HG03354 (cell line): ENCODE measurements at regions not wholly inside any gene's neighbourhood (a gene's known extent, or its start where the extent isn't known, plus 50 kb on each side); places are given as distances from the start of the nearest gene placed in this dataset.
"Not testable (repeated sequence)": the region's sequence is repeated elsewhere in the genome, so short reads cannot be mapped to it uniquely, and the experiment has no call there.

Experiments used
- ATAC-seq: cut with Tn5 transposase; IDR thresholded peaks from one replicate; pipeline ENCODE4 v1.9.1; 2021; ENCODE audit warnings: mild to moderate bottlenecking; ENCODE audit not compliant: unreplicated experiment, poor library complexity, severe bottlenecking

DNA sequence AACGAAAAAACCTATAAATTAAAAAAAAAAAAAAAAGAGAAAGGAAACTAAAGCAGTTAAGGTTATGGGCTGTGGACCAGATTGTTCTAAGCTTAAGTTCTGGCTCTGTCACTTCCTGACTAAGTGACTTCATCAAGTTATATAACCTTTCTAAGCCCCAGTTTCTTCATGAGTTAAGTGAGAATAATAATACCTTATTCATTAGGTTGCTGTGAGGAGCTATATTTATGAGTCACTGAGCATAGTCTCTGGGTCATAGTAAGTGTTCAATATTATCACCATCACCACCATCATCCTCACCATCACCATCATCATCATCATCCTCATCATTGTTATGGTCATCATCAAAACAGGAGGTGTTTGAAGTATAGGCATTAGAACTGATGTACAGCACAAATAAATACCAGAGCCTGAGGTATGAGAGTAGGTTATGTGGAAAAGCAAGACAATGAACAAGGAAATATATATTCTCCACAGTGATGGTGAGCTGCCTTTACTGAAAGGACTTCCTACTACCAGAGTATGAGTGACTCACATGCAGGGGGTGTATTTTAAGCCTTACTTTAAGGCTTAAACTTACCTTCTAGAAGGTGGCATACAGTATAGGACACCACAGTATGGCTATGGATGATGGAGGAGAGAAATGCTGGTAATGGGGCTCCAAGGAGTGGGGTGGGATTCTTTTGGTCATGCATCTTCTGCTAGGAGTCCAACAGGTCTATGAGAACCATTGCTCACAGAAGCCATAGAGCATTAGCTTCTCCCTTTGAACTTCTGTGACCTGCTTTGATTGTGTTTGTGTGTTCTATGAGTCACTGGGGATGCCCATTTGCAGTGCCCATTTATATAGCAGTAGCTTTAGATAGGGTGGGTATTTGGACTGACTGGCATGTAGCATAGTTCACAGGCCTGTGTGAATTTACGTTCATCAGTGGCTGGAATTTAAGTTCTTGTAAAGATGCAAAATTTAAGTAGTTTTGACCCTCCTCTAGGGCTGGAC is 104.4 kb downstream of the KLF5 start:
- no peak for ATAC-seq

DNA sequence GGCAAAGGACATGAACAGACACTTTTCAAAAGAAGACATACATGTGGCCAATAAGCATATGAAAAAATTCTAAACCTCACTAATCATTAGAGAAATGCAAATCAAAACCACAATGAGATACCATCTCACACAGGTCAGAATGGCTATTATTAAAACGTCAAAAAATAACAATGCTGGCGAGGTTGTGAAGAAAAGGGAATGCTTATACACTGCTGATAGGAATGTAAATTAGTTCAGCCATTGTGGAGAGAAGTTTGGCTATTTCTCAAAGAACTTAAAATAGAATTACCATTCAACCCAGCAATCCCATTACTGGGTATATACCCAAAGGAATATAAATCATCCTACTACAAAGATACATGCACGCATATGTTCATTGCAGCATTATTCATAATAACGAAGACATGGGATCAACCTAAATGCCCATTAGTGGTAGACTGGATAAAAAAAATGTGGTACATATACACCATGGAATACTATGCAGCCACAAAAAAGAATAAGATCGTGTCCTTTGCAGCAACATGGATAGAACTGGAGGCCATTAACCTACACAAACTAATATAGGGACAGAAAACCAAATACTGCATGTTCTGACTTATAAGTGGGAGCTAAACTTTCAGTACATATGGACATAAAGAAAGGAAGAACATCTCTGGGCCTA is 101.7 kb downstream of the KLF5 start:
- not testable (repeated sequence) for ATAC-seq

DNA sequence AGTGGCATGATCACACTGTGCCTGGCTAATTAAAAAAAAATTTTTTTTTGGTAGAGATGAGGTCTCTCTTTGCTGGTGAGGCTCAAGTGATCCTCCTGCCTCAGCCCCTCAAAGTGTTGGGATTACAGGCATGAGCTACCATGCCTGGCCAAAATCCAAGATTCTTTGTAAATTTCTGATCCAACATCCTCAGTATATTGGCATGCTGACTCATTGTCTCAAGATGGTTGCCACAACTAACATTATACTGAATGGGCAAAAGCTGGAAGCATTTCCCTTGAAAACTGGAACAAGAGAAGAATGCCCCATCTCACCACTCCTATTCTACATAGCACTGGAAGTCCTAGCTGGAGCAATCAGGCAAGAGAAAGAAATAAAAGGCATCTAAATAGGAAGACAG is 100.0 kb downstream of the KLF5 start:
- no peak for ATAC-seq

DNA sequence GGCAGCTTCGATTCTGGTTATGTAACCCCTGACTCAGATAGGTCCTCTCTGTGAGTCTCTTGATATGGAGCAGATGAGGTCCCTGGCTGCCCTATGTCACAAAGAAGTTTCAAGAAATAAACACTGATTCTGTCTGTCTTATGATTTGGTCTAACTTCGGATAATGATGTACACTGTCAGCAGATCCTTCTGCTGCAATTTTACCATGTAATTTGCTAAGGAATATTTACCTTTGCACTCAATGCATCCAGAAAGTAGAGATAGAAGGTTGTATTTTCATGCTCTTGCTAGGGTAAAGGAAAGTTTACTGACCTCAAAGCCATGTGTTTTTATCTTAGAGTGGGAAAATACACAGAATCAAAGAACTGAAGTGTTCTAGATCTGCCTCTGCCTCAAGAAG is 98.2 kb downstream of the KLF5 start:
- no peak for ATAC-seq

DNA sequence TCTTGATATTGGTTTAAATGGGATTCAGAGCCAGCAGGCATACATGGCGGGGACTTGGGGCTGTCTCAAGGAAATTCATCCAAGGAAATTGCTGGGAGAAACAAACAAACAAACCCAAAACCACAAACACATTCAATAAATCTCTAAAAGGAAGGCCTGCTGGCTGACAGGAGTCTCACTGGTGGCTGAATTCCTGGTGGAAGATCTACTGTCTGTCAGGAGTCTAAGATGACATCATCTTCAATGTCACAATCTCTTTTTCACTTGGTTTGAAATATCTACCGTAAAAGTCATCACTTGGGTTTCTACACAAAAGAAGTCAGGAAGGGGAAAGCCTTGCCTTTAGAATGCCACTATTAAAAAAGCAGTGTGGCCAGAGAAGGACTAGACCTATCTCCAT is 87.9 kb downstream of the KLF5 start:
- ATAC-seq = no peak

DNA sequence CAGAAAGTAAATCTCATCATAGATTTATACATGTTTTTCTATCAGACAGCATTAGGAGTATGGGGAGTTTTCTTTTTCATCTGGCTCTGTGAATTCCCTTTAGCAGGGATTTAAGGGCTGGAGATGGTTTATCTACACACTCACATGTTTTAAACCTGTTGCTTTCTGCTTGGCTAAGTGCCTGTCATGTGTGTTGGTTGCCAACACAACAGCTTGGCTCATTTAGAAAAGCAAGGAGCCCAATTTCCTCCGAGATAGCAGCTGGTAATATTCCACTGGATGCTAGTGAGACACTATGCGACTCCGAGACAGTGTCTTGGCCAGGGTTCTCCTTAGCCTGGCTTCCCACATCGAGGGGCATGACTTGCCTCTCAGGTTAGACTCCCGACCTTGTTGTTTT is 83.3 kb downstream of the KLF5 start:
- ATAC-seq = no peak

DNA sequence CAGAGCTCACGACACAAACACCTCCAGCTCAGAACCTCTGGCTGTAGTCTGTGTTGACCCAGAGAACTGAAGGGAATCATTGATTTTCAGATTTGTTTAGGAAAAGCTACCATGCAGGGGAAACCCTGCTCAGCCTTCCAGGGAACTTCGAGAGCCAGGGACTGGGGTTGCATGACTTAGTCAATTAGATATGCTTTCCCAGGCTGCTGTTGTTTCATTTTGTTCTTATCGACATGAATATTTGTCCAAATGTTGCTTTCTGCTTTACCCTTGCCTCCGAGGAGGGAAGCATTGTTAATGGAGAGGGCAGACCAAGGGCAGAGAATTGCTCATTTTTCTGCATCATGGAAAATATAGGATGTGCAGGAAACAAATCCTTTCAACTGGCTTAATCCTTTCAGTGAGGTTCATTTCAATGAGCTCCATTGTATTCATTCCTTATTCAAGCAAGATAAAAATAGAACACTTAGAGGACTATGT is 82.5 kb downstream of the KLF5 start:
- ATAC-seq = no peak

DNA sequence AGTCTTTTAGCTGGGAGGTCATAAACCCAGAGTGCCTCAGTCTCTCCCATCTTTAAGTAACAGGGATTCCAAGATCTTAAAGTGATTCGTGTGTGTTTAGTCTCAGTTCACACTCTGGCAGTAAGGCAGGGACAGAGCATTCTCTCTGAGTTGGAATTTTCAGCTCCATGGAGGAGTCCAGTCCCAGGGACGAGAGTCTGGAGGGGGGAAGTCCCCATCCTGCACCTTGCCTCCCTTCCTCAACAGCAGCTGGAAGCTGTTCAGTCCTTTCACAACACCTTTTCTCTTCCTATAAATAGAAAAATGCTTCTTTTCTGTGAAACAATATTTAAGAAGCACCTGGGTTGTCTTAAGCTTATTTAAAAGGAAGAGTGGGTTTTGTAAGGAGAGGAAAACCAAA is 82.0 kb downstream of the KLF5 start:
- no peak for ATAC-seq

DNA sequence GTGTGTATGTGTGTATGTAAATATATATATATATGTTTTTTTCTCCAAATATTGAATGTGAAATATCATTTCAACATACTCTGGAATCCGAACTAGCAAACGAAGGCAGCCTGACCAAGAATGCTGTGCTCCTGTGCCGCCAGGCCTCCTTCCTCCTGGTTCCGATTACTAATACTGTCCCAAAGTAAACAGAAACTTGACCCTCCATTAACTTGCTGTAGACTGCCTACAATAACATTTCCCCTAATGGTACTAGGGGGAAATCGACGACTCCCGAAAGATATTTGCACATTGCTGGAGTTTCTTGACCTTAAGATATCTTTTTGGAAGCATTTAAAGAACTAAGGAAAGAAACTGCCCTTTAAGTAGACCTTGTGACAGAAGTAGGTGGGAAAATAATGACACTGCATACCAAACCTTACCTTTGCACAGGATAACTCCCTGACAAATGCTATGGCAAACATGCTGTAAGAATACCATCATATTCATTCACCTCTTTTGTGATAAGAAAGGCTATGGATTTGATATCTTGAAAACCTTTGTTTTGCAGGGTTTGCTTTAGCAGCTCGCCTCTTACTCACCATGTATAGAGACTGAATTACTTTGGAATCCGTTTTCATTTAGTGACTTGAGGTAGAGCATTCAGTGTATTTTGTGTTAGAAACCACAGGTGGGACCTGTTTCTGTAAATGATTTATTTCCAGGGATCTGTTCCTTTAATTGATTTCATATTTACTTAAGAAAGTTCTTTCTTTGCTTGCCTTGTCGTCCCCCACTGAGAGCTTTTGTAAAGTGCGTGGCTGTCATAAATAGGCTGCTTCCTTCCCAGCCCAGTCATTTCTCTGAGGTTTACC is 80.1 kb downstream of the KLF5 start:
- no peak for ATAC-seq

DNA sequence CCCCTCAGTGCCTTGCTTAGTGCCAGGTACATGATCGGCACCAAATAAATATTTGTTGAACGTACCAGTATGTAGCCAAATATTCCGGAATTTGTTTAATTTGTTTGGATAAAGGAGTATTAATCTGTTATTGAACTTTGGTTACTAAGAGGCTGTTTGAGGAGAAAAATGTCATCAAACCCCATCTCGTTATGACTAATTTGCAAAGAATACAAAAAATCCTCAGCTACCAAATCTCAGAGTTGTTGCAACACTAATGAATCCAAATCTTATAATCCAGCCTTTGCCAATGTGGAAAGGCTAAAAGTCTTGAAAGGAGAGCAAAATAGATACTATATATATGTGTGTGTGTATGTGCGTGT is 79.5 kb downstream of the KLF5 start:
- no peak for ATAC-seq

DNA sequence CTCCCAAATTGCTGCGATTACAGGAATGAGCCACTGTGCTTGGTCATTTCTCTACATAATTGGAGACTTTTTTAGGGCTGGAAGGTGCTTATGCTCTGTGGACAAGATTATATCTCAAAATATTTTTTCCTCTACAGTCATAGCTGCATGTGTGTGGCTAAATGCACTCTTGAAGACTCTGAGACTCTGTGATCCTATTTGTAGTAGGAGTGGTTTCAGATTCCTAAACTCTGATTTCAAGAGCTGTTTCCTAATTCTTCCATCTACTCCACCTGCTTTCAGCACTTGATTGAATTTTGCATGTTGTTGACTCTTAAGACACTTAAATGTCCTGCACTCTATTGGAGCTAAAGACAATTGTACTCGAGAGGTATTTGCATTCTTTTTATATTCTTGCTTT is 78.0 kb downstream of the KLF5 start:
- no peak for ATAC-seq

DNA sequence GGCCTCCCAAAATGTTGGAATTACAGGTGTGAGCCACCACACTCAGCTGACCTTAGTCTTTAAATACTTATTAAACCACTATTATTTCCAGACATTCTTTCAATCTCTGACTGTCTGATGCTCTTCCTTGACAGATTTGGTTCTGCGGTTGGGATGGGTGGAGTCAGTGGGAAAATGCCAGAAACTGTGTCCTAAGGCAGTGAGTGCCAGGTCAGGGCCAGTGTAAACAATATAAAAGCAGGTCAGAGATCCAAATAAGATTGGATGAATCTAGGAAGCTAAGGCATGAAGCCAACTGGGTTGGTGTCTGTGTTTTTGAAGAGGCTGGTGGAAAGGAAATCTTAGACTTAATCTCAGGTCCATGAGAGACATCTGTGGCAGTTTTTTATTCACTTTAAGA is 74.7 kb downstream of the KLF5 start:
- no peak for ATAC-seq

DNA sequence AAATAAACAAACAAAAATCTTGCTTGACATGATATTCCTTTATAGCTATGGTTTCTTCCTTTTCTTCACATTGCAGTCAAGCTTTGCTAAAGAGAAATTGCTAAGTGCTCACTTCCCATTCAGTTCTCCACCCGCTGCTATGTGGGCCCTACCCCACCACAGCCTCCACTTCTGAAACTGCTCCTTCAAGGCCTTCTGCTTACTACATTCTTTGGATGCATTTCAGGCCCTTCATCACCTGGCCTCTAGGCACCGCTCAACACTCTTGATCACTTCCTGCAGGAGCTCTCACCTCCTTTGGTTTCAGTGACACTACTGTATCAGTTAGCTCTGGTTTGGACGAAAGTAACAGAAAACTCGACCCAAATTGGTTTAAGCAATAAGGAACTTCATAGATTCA is 72.4 kb downstream of the KLF5 start:
- ATAC-seq = no peak

DNA sequence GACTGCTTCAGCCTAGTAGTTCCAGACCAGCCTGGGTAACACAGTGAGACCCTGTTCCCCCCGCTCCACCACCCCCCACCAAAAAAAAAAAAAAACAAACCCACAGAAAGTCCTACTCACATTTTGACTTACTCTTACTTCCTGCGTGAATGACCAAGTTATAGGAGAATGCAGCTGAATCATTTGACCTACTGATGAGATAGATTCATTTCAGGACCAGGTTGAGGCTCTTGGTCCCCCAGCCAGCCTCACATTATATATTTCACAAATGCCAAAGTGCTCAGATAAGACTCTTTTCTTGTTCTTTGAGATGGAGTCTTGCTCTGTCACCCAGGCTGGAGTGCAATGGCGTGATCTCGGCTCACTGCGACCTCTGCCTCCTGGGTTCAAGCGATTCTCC is 70.2 kb downstream of the KLF5 start:
- ATAC-seq = no peak
